H9 (cell line): ENCODE measurements at regions not wholly inside any gene's neighbourhood (a gene's known extent, or its start where the extent isn't known, plus 50 kb on each side); places are given as distances from the start of the nearest gene placed in this dataset.

Source experiments
- DNase-seq: peaks from one replicate; pipeline ENCODE4 v3.0.0-alpha.2; 2017
- H2AFZ ChIP-seq: one replicate; pipeline ENCODE4 v1.6.1; 2013; ENCODE audit warnings: mild to moderate bottlenecking, low read length, control low read depth, moderate library complexity
- H2AK5ac ChIP-seq: 2 replicates; pipeline ENCODE4 v1.6.1; 2013; ENCODE audit warnings: low read length, control low read depth, mixed read lengths; ENCODE audit not compliant: insufficient read length
- H2BK120ac ChIP-seq: one replicate; pipeline ENCODE4 v1.6.1; 2013; ENCODE audit warnings: low read depth, mild to moderate bottlenecking, low read length, control low read depth, inconsistent platforms; ENCODE audit not compliant: poor library complexity, severe bottlenecking
- H2BK12ac ChIP-seq: 2 replicates; pipeline ENCODE4 v1.6.1; 2013; ENCODE audit warnings: low read length, control low read depth, mixed read lengths, low read depth; ENCODE audit not compliant: insufficient read length
- H2BK15ac ChIP-seq: 2 replicates; pipeline ENCODE4 v1.6.1; 2013; ENCODE audit warnings: low read depth, low read length, control low read depth
- H2BK20ac ChIP-seq: one replicate; pipeline ENCODE4 v1.6.1; 2013; ENCODE audit warnings: low read depth, mild to moderate bottlenecking, low read length, control low read depth, inconsistent platforms; ENCODE audit not compliant: poor library complexity, severe bottlenecking
- H2BK5ac ChIP-seq: 2 replicates; pipeline ENCODE4 v1.6.1; 2013; ENCODE audit warnings: low read length, control low read depth, mixed read lengths; ENCODE audit not compliant: insufficient read length
- H3K14ac ChIP-seq: 2 replicates; pipeline ENCODE4 v1.6.1; 2013; ENCODE audit warnings: low read length, control low read depth; ENCODE audit not compliant: insufficient read depth
- H3K18ac ChIP-seq: 2 replicates; pipeline ENCODE4 v1.6.1; 2013; ENCODE audit warnings: low read depth, mild to moderate bottlenecking, mixed read lengths, low read length, control low read depth; ENCODE audit not compliant: insufficient read length
- H3K23ac ChIP-seq: 2 replicates; pipeline ENCODE4 v1.6.1; 2013; ENCODE audit warnings: low read length, control low read depth, mixed read lengths, low read depth; ENCODE audit not compliant: insufficient read length
- H3K23me2 ChIP-seq: 2 replicates; pipeline ENCODE4 v1.6.1; 2013; ENCODE audit warnings: low read depth, mild to moderate bottlenecking, mixed read lengths, low read length, control low read depth; ENCODE audit not compliant: insufficient read length, poor library complexity, severe bottlenecking
- H3K27ac ChIP-seq: 2 replicates; pipeline ENCODE4 v1.5.1; 2013; ENCODE audit warnings: low read length, control low read depth, mixed read lengths, low read depth; ENCODE audit not compliant: insufficient read length
- H3K27me3 ChIP-seq: 2 replicates; pipeline ENCODE4 v1.6.1; 2013; ENCODE audit warnings: low read length, control low read depth, inconsistent platforms; ENCODE audit not compliant: insufficient read depth
- H3K4ac ChIP-seq: 2 replicates; pipeline ENCODE4 v1.6.1; 2013; ENCODE audit warnings: low read depth, mild to moderate bottlenecking, control low read depth, inconsistent platforms, low read length, moderate library complexity
- H3K4me1 ChIP-seq: 2 replicates; pipeline ENCODE4 v1.6.1; 2013; ENCODE audit warnings: low read length, control low read depth, inconsistent platforms; ENCODE audit not compliant: insufficient read depth
- H3K4me2 ChIP-seq: 2 replicates; pipeline ENCODE4 v1.6.1; 2013; ENCODE audit warnings: low read length, control low read depth, mixed read lengths; ENCODE audit not compliant: insufficient read length, insufficient read depth
- H3K56ac ChIP-seq: 2 replicates; pipeline ENCODE4 v1.6.1; 2013; ENCODE audit warnings: low read depth, mild to moderate bottlenecking, mixed read lengths, low read length, control low read depth; ENCODE audit not compliant: insufficient read length
- H3K79me1 ChIP-seq: 2 replicates; pipeline ENCODE4 v1.6.1; 2013; ENCODE audit warnings: low read depth, mild to moderate bottlenecking, moderate library complexity, low read length, control low read depth, inconsistent platforms; ENCODE audit not compliant: insufficient read depth, poor library complexity, severe bottlenecking
- H3K79me2 ChIP-seq: 2 replicates; pipeline ENCODE4 v1.6.1; 2013; ENCODE audit warnings: low read length, control low read depth, inconsistent platforms; ENCODE audit not compliant: insufficient read depth
- H3K9ac ChIP-seq: 2 replicates; pipeline ENCODE4 v1.6.1; 2013; ENCODE audit warnings: low read length, control low read depth, mixed read lengths; ENCODE audit not compliant: insufficient read length; ENCODE audit errors: extremely low read depth
- H3K9me3 ChIP-seq: one replicate; pipeline ENCODE4 v1.6.1; 2013; ENCODE audit warnings: low read depth, low read length, inconsistent platforms; ENCODE audit not compliant: control insufficient read depth
- H3T11ph ChIP-seq: one replicate; pipeline ENCODE4 v1.6.1; 2013; ENCODE audit warnings: mild to moderate bottlenecking, low read length, control low read depth, inconsistent platforms
- H4K20me1 ChIP-seq: one replicate; pipeline ENCODE4 v1.6.1; 2013; ENCODE audit not compliant: control insufficient read depth, insufficient read length, insufficient read depth
- H4K5ac ChIP-seq: 2 replicates; pipeline ENCODE4 v1.6.1; 2013; ENCODE audit warnings: low read depth, mild to moderate bottlenecking, mixed read lengths, low read length, control low read depth; ENCODE audit not compliant: insufficient read length
- H4K8ac ChIP-seq: replicated peaks from 2 replicates; pipeline ENCODE4 v1.6.1; 2013; ENCODE audit warnings: low read length, control low read depth, mixed read lengths, low read depth; ENCODE audit not compliant: insufficient read length
- H4K91ac ChIP-seq: 2 replicates; pipeline ENCODE4 v1.6.1; 2013; ENCODE audit warnings: low read depth, mild to moderate bottlenecking, moderate library complexity, mixed read lengths, low read length, control low read depth; ENCODE audit not compliant: insufficient read length
- H3K27ac Mint-ChIP-seq, 3 experiments: 2 replicates in 2 of 3; 3 replicates in 1 of 3; pipeline ENCODE4 v1.8.0; 2020 to 2021; ENCODE audit warnings: mixed read lengths in 3 of 3, mild to moderate bottlenecking in 1 of 3, moderate library complexity in 1 of 3
- H3K27me3 Mint-ChIP-seq: 2 replicates; pipeline ENCODE4 v1.8.0; 2021; ENCODE audit warnings: low read depth, mild to moderate bottlenecking, moderate library complexity, mixed read lengths
- H3K36me3 Mint-ChIP-seq, 3 experiments: 2 replicates in 2 of 3; 3 replicates in 1 of 3; pipeline ENCODE4 v1.8.0; 2020 to 2021; ENCODE audit warnings: low read depth in 3 of 3, mixed read lengths in 3 of 3; ENCODE audit not compliant: insufficient read depth in 1 of 3
- H3K4me1 Mint-ChIP-seq, 2 experiments: 2 replicates each; pipeline ENCODE4 v1.8.0; 2020; ENCODE audit warnings: mixed read lengths in 2 of 2
- H3K4me3 Mint-ChIP-seq, 2 experiments: 2 replicates in 1 of 2; 3 replicates in 1 of 2; pipeline ENCODE4 v1.8.0; 2020 to 2021; ENCODE audit warnings: mild to moderate bottlenecking in 2 of 2, mixed read lengths in 2 of 2, moderate library complexity in 1 of 2
- H3K9me3 Mint-ChIP-seq, 2 experiments: 2 replicates in 1 of 2; 3 replicates in 1 of 2; pipeline ENCODE4 v1.8.0; 2020; ENCODE audit warnings: mild to moderate bottlenecking in 2 of 2, mixed read lengths in 2 of 2, moderate library complexity in 1 of 2
- WGBS: extraction: QIAGEN DNeasy Blood & Tissue Kit; methylation state at CpG from one replicate; pipeline ENCODE4 v1.1.7; 2013; ENCODE audit warnings: missing lambda C conversion rate, low lambda C conversion rate, mixed read lengths; ENCODE audit not compliant: insufficient read length; ENCODE audit errors: extremely low coverage; 5-methylcytosine and 5-hydroxymethylcytosine counted together
- TF ChIP-seq, protein P1 (sequence below): fragments of 200-600 bp; sonication (generic); conservative IDR thresholded peaks from 3 replicates; pipeline ENCODE4 v1.8.0; 2021; ENCODE audit warnings: antibody characterized with exemption, mild to moderate bottlenecking

GRCh38 chr4:114163051-114163450, 183.6 kb upstream of the ARSJ start:
- Histone ChIP-seq H2BK12ac (no peak overlapping the region), H3K9me3 (no peaks in the 10 kb centered on the region)

More at GRCh38 chr4:114163051-114163450, 183.6 kb upstream of the ARSJ start:
- H3K36me3 Mint-ChIP-seq: no peaks in the 10 kb centered on the region
- no peak overlapping the region for H3T11ph ChIP-seq
- no peak overlapping the region for H2BK15ac ChIP-seq
- no peak overlapping the region for H3K56ac ChIP-seq
- H2BK20ac ChIP-seq: no peak overlapping the region
- H3K79me1 ChIP-seq: no peaks in the 10 kb centered on the region
- H3K4me2 ChIP-seq: no peak overlapping the region
- no peak overlapping the region for H3K27ac ChIP-seq
- no peaks in the 10 kb centered on the region for H3K27me3 Mint-ChIP-seq
- no peaks in the 10 kb centered on the region for H3K9me3 Mint-ChIP-seq
- H3K9ac ChIP-seq: no peak overlapping the region
- no peak overlapping the region for H2BK5ac ChIP-seq
- H3K23ac ChIP-seq: no peak overlapping the region
- H3K27ac Mint-ChIP-seq: no peak overlapping the region
- WGBS: no CpG with 5 or more reads among the region's 4 CpGs
- no peak overlapping the region for H2AFZ ChIP-seq
- no peak overlapping the region for H4K91ac ChIP-seq
- H3K27me3 ChIP-seq: no peaks in the 10 kb centered on the region
- H3K4me1 ChIP-seq: no peaks in the 10 kb centered on the region
- TF ChIP-seq, protein P1, sequence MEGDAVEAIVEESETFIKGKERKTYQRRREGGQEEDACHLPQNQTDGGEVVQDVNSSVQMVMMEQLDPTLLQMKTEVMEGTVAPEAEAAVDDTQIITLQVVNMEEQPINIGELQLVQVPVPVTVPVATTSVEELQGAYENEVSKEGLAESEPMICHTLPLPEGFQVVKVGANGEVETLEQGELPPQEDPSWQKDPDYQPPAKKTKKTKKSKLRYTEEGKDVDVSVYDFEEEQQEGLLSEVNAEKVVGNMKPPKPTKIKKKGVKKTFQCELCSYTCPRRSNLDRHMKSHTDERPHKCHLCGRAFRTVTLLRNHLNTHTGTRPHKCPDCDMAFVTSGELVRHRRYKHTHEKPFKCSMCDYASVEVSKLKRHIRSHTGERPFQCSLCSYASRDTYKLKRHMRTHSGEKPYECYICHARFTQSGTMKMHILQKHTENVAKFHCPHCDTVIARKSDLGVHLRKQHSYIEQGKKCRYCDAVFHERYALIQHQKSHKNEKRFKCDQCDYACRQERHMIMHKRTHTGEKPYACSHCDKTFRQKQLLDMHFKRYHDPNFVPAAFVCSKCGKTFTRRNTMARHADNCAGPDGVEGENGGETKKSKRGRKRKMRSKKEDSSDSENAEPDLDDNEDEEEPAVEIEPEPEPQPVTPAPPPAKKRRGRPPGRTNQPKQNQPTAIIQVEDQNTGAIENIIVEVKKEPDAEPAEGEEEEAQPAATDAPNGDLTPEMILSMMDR: no peak
- no peak overlapping the region for H4K8ac ChIP-seq
- H3K4me3 Mint-ChIP-seq: no peak overlapping the region
- H4K5ac ChIP-seq: no peak overlapping the region
- H4K20me1 ChIP-seq: no peaks in the 10 kb centered on the region
- H3K4ac ChIP-seq: no peak overlapping the region
- peaks cover 0 to 3% of the 10 kb centered on the region in 2 experiments; a peak in 1 of 4 replicates for H3K4me1 Mint-ChIP-seq
- H3K23me2 ChIP-seq: no peaks in the 10 kb centered on the region
- H2BK120ac ChIP-seq: no peak overlapping the region
- no peak overlapping the region for H3K18ac ChIP-seq
- no peak overlapping the region for H3K14ac ChIP-seq
- H2AK5ac ChIP-seq: no peak overlapping the region
- H3K79me2 ChIP-seq: no peaks in the 10 kb centered on the region
- no peak for DNase-seq
